Stimulated activated CD8-positive, alpha-beta memory T cell treated with anti-CD3 and anti-CD28 coated beads, Interleukin-15, amount 100 ng/mL, for 24 hours (primary cell): ENCODE measurements at regions not wholly inside any gene's neighbourhood (a gene's known extent, or its start where the extent isn't known, plus 50 kb on each side); places are given as distances from the start of the nearest gene placed in this dataset.
"Not testable (repeated sequence)": the region's sequence is repeated elsewhere in the genome, so short reads cannot be mapped to it uniquely, and the experiment has no call there.

Experiments
- DNase-seq: peaks from one replicate; pipeline ENCODE4 v3.0.0-alpha.2; 2020; ENCODE audit warnings: low read depth

GRCh38 chr3:117842086-117842485, 1132.5 kb downstream of the TUSC7 start:
- no peak for DNase-seq

GRCh38 chr3:117843356-117843755, 1133.8 kb downstream of the TUSC7 start:
- DNase-seq = no peak

- DNase-seq = no peak
These were observed 1135.1 kb downstream of the TUSC7 start for GRCh38 chr3:117844676-117845075.

GRCh38 chr3:117846238-117846637, 1136.7 kb downstream of the TUSC7 start:
- DNase-seq = no peak

- DNase-seq = no peak
These were observed 1139.0 kb downstream of the TUSC7 start for GRCh38 chr3:117848606-117849005.

- DNase-seq = no peak
These were observed 1144.5 kb downstream of the TUSC7 start for GRCh38 chr3:117853923-117854668.

GRCh38 chr3:117856354-117856753, 1146.8 kb downstream of the TUSC7 start:
- DNase-seq = no peak

- DNase-seq = no peak
These were observed 1153.6 kb downstream of the TUSC7 start for GRCh38 chr3:117863146-117863545.

GRCh38 chr3:117865338-117865737, 1155.8 kb downstream of the TUSC7 start:
- no peak for DNase-seq

- DNase-seq = no peak
These were observed 1159.2 kb downstream of the TUSC7 start for GRCh38 chr3:117868766-117869165.

GRCh38 chr3:117871934-117872333, 1162.4 kb downstream of the TUSC7 start:
- DNase-seq = no peak

- not testable (repeated sequence) for DNase-seq
These were observed 1161.9 kb downstream of the IGSF11 start for GRCh38 chr3:117872594-117873248.

- DNase-seq = no peak
These were observed 1161.4 kb downstream of the IGSF11 start for GRCh38 chr3:117873249-117873600.

GRCh38 chr3:117874028-117874690, 1160.5 kb downstream of the IGSF11 start:
- DNase-seq = no peak

- DNase-seq = no peak
These were observed 1159.5 kb downstream of the IGSF11 start for GRCh38 chr3:117874904-117875874.

GRCh38 chr3:117875887-117876286, 1158.8 kb downstream of the IGSF11 start:
- no peak for DNase-seq

GRCh38 chr3:117880638-117881037, 1154.0 kb downstream of the IGSF11 start:
- DNase-seq = no peak

- DNase-seq = no peak
These were observed 1153.4 kb downstream of the IGSF11 start for GRCh38 chr3:117881210-117881609.

- DNase-seq = no peak
These were observed 1149.6 kb downstream of the IGSF11 start for GRCh38 chr3:117885011-117885441.

- DNase-seq = no peak
These were observed 1148.5 kb downstream of the IGSF11 start for GRCh38 chr3:117886147-117886546.

GRCh38 chr3:117887031-117887430, 1147.6 kb downstream of the IGSF11 start:
- no peak for DNase-seq

- DNase-seq = no peak
These were observed 1146.7 kb downstream of the IGSF11 start for GRCh38 chr3:117887901-117888300.
